GM18861 (cell line): ENCODE measurements at regions not wholly inside any gene's neighbourhood (a gene's known extent, or its start where the extent isn't known, plus 50 kb on each side); places are given as distances from the start of the nearest gene placed in this dataset.
"Not testable (repeated sequence)": the region's sequence is repeated elsewhere in the genome, so short reads cannot be mapped to it uniquely, and the experiment has no call there.

Experiments
- ATAC-seq: cut with Tn5 transposase; IDR thresholded peaks from one replicate; pipeline ENCODE4 v1.9.1; 2021; ENCODE audit not compliant: unreplicated experiment

DNA sequence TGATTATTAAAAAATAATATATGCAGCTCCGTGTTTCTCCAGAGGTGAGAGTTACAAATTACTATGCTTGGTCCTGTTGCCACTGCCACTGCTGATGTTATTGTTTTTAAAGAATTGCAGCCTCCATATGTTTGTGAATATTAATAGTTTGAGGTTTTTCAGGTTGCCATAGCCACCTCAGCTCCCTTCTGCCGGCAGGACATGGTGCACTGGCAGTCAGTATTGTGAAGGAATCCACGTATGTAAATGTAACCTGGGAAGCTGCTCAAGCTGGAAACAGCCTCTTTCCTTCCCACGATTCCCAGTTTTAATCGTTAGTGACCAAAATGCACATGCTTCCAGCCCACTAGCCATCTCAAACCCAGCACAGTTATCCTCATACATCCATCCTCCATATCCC lies 184.4 kb upstream of the CCNG1 start:
- ATAC-seq, result no peak

DNA sequence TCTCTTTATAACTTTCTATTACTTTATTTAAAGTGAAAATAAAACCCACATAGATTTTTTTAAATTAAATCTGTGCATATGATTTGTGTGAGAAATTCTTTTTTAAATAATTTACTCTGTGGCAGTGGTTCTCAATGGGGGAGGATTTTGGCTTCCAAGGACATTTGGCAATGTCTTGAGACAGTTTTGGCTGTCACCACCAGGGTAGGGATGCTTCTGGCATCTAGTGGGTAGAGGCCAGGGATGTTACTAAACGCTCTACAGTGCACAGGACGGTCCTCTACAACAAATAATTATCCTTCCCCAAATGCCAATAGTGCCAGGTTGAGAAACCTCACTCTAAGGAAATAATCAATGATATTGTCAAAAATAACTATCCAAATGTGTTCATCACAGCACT lies 177.9 kb upstream of the CCNG1 start:
- ATAC-seq, result no peak

GRCh38 chr5:163260471-163260870 lies 176.9 kb upstream of the CCNG1 start:
- ATAC-seq, result no peak

DNA sequence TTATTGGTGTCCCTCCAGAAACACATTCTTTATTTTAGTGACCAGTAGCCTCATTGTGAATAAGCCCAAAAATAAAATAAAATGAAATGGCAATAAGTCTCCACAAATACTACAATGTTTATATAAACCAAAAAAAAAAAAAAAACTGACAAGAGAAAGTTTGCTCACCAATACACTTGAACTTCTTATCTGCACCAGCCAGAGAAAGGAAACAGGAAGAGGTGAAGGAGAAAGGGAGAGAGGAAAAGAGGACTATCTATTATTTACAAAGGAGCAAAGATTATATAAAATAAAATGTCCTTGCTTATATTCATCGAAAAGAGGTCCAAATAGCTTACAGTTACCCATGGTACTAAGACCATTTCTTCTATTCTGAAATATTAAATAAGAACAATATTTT lies 176.4 kb upstream of the CCNG1 start:
- ATAC-seq, result no peak

DNA sequence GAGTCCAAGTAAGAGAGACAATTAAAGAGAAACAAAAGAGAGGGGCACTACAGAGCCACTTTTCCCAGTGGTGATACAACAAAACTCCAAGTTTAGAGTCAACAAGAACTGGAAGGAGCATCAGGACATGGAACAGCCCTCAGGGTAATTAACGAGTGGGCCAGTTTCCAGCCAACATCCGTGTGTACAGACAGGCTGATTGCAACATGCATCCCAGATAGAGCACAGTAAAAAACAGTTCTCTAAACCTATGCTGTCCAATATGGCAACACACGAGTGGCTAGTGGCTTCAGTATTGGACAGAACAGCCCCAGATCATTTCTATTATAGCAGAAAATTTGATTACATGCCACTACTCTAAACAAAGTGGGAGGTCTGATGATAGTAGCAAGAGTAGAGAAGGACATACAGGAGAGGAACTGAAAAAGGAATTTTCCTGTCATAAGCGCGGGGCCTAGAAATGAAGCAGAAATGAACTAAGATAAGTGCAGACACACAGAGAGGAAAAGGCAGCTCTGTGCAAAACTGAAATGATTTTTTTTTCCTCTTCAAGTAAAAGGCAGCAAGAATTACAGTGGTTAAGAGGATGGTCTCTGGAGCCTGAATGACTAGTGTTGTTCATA lies 175.6 kb upstream of the CCNG1 start:
- ATAC-seq, result no peak

- not testable (repeated sequence) for ATAC-seq
Observed at GRCh38 chr5:163266249-163266648, 171.1 kb upstream of the CCNG1 start.

GRCh38 chr5:163269624-163270023 lies 167.8 kb upstream of the CCNG1 start:
- no peak for ATAC-seq

- no peak for ATAC-seq
Observed at GRCh38 chr5:163276466-163276865, 160.9 kb upstream of the CCNG1 start.

GRCh38 chr5:163280897-163281296 lies 156.5 kb upstream of the CCNG1 start:
- ATAC-seq, result not testable (repeated sequence)

GRCh38 chr5:163281512-163281911 lies 155.9 kb upstream of the CCNG1 start:
- no peak for ATAC-seq

DNA sequence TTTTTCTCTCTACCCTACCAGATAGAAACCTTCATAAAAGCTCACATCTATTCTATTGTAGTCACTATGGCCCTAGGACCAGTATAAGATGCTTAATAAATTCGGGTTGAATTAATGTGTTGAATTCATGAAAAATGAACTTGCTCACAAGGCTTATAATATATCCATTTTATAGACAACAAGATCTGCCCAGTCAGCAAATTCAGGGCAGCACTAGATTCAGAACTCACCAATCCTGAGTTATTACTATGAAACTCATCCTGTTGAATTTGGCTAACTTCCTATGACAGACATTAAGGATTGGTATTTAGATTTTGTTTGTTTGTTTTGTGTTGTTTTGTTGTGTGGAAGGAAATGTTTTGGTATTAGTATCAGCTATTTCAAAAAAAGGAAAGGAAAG lies 143.6 kb upstream of the CCNG1 start:
- ATAC-seq, result no peak

GRCh38 chr5:163303718-163304117 lies 133.7 kb upstream of the CCNG1 start:
- ATAC-seq, result no peak

GRCh38 chr5:163305655-163306054 lies 131.7 kb upstream of the CCNG1 start:
- ATAC-seq, result no peak

DNA sequence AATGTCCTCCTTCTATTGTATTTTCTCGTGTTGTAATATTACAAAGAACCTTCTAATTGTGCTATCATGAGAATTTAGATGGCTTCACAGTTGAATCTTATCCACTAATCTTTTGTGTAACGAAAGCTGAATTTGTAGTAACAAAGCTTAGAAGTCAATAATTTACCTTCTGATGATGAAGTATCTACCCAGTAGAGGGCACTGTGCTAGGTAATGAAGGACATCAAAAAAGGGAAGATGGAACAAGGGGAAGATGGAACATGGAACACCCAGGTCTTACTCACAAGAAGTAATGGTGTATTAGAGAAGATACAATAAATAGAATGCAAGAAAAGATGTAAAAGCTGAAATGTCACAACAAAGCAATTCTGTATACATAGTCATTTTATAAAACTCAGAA lies 131.0 kb upstream of the CCNG1 start:
- ATAC-seq, result no peak

DNA sequence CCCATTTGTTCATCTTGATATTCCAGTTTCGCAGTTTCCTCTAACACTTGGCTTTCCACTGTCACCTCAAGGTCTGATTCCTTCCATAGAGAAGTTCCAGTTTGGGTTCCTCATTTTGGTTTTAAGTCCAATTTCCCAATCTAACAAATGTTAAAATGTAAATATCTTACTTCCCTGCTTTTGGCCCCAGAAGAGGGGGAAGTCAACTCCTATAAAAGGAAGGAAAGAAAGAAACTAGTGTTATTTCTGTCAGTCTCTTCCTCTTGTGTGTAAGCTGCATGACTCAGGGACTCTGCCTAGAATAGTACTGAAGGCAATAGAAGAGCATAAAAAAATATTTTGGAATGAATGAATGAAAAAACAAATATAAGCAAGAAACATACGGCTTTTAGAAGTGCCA lies 127.5 kb upstream of the CCNG1 start:
- ATAC-seq, result no peak

- no peak for ATAC-seq
Observed at GRCh38 chr5:163310997-163311396, 126.4 kb upstream of the CCNG1 start.

DNA sequence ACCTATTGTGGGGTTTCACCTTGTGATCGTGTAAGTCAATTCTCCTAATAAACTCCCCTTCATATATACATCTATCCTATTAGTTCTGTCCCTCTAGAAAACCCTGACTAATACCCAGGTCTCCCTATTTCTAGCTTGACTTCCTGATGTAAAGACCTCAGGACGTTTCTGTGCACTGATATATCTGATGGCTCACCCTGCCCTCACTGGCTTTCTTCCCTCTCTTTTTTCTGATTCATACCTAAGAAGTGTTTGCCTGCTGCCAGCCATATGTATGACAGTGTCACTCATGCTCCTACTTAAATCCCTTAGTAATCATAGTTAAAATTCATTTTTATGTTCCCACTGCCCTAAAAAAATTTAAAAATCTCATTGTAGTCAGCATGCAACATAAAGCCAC lies 124.8 kb upstream of the CCNG1 start:
- ATAC-seq, result no peak

GRCh38 chr5:163313049-163313448 lies 124.3 kb upstream of the CCNG1 start:
- not testable (repeated sequence) for ATAC-seq

DNA sequence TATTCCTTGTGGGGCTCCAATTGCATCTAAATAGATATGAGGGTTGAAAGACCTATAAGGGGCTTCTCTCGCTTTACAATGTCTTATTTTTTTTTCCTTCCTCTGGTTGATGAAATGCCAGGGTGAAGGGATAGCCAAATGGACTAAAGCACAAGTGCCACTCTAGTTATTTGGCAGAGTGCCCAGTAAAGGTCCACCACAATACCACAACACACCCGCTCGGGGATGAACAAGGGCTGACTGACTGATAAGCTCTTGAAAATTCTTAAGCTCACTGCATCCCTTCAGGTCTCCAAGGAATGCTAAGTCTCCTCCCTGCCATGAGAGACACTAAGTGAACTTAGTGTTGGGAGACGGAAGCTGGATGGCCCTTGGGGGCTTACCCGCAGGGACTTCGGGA lies 121.0 kb upstream of the CCNG1 start:
- not testable (repeated sequence) for ATAC-seq

GRCh38 chr5:163318707-163319106 lies 118.7 kb upstream of the CCNG1 start:
- ATAC-seq, result no peak

DNA sequence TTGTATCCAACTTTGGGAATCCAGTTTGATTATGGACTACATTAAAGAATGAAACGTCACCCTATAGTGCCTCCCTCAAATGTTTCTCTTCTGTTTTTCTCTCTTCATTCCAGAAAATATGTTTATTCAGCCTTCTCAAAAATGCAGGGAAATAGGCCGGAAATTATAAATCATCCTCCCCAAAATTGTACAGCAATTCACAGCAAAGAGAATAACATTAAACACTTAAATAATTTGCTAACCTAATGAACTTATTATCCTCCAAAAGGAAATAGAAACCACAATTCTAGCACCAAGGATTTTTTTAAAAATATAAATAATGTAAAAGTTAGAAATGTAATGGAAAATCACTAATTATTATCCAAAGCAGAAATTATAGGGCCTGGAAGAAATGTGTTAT lies 115.9 kb upstream of the CCNG1 start:
- no peak for ATAC-seq

DNA sequence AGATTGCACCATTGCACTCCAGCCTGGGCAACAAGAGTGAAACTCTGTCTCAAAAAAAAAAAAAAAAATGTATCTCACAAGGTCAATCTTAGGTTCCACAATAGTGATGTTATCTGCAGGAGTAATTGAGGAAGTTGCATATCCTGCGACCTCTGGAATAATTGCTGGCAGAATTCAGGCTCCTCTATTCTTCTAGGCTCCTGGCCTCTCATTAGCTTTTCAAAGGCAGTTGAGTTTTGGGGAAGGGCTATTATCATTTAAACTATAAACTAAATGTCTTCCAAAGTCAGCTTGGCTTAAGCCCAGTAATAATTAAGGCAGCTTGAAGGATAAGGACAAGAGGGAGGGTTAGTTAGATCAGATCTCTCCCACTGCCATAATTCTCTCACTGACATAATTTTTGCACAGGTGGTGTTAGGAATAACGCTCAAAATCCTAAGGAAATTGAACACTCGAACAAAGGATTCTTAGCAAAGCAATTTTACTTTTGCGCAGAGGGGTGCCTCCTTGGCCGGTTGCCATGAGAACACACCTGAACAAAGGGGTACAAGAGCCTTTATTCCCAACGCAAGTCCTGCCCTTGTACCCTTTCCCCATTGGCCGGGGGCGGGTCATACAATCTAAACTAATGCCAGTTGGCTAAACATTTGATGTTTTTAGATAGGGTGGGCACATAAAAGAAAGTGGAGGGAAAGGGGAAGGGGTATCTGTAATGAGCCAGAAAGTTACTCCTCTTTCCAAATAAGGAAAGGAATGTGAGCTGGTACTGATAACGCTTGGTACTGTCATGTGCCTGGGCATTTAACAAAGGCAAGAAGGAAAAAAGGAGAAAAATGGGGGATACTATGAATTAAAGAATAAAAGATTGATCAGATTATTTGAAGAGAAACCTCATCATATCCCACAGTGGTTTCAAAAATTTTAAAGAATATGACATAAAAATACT lies 106.4 kb upstream of the CCNG1 start:
- ATAC-seq, result no peak
